ENCODE measurements at regions not wholly inside any gene's neighbourhood (a gene's known extent, or its start where the extent isn't known, plus 50 kb on each side); places are given as distances from the start of the nearest gene placed in this dataset.
A peak's percentile ranks its signal among the peaks of the same experiment; 100 is the strongest.

DNA sequence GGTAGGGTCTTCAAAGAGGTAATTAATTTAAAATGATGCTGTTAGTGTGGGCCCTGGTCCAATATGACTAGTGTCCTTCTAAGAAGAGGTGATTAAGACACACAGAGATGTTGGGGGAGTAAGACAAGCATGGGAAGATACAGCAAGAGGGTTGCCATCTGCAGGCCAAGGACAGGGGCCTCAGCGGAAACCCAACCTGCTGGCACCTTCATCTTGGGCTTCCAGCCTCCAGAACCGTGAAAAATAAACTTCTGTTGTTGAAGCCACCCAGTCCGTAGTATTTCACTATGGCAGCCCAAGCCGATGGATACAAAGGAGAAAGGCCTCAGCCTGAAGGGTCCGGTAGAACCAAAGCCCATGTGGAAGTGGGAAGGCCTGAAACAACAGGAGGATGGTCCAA, 161.7 kb upstream of the UBE2E1 start:
- no peak for DNase-seq

DNA sequence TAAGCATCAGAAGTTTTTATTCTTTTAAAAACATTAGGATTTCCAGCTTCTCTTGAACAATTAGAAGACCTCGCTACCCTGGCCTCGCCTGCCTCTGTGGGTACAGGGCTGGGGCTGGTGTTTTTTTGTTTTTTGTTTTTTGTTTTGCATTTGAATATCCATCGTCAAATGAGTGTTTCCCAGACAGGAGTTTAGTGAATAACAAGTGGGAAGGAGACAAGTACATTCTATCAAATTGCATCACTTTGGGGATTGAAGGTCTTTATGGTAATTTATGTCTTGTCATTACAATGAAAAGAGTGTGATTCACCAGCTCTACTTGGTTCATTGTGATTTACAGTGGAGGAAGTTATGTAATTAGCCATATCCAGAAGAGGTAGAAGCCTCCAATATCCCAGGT, 161.1 kb upstream of the UBE2E1 start:
- DNase-seq: peak in 1 of 3 donors; percentile 26

DNA sequence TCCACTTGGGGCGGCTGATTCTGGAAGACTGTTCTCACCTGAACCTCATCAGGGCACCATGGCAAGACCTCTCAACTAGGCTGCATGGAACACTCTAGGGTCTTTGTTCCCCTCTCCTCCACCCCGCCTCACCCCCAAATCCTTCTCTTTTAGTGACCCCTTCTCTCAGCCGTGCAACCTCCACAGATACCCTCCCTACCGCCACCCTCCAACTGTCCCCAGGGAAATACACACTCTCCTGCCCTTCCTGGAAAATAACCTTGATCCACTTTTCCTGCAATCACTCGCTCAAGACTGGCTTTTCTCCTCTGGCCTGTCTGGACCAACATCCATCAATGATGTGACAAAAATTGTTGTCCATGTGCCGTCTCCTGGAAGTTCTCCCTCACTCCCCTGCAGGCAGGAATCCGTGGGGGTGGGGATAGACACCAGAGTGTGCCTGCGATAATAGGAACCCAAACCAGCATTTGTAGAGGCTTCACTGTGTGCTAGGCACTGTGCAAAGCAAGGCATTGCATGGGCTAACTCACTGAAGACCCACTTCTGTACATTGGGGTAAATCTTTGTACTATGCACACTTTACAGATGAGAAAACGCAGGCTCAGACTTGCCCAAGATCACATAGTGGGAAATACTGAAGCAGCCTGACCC, 160.1 kb upstream of the UBE2E1 start:
- DNase-seq: no peak

DNA sequence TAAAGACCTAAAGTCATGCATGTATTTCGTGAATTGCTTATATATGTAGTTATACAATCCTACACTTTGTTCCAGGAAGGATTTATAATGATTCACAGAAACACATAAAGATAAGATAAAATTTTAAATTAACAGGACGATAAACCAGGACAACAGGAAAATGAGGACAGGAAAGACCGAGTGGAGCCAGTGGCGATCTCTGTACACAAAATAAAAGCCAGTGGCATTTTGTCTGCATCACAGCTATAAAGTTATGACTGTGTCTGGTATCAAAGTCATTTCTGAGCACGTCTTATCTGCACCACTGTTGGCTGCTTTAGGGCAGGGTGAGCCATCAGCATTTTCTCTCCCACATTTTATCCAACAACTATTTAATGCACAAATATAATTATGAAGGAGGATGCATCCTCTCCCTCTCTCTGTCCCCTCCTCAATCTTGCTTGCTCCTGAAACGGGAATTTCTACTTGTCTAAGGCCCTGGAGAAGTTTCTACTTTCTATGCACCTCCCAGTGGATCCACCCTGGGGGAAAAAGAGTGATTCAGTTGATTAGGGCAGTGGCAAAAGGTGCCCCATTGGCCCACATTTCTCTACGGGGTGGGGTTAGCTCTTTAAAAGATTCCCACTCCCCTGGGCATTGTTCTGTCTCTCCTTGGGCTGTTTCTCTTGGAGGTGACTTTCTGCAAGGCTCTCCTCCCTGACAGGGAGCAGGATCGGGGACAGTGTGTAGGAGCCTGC, 159.4 kb upstream of the UBE2E1 start:
- DNase-seq: no peak

DNA sequence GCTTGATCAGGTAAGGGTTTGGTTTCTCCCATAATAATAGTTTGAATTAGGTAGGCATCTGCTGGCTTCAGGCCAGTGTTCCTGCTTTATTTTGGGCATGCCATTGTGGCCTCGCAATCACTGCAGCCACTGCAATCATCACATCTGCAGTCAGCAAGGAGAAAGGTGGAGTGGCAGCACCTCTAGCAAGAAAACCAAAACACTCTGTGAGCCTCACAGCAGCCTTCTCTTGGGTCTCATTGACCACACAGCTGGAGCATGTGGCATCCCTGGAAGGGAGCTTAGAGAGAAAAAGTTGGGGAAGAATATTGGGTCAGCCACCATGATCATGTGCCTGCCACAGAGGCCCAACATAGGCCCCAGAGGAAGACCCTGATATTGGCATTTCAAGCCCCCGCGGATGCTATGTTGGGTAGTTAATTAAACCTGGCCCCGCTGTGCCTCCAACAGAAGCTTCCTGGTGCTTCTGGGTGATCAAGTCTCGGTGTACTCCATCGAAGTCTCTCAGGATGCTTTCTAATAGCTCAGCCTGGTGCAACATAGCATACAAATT, 158.0 kb upstream of the UBE2E1 start:
- no peak for DNase-seq

DNA sequence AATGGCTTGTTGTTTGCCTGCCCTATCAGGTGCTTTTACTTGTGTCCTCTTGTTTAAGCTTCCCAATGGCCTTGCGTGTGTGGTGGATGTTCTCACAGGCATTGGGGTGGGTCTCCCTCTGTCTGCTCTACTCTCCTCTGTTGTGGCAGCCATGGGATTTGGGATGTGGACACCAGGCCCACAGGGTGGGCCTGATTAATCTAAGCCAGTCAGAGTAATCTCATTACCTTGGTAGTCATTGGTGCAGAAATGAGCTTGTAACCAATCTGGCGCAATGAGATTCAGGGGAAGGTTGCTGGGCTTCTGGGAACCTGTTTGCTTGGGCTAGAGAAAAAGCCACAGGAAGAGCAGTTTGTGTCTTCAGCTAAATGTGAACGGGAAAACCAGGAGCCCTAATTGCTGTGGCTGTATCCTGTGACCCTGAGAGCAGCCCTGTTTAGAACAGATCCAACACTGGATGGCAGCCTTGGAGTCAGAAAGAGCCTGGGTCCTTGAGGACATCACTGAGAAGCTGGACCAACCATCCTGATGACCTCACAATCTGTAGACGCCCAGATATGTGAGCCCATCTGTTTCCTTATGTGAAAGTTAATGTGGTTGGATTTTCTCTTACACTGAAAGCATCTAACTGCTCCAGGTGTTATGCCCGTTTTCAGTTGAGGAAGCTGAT, 157.3 kb upstream of the UBE2E1 start:
- peak; percentile 37 to 45 (median 43) for DNase-seq

DNA sequence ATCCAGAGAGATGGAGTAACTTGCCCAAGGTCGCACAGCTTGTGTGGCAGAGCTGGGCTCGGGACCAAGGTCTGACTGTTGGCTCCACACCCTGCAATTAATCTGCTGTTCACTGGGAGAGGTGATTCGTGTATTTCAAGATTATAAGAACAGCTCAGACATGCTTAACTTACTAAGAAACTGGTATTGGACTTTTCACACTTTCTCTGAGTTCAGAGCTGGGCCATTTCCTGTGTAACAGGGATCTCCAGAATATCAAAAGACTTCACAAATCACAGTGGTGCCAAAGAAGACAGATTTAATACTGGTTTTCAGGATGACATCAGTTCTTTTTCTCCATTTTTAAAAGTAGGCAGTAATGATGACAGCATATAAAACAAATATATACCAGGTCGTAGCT, 156.8 kb upstream of the UBE2E1 start:
- DNase-seq: peak; percentile 20 to 68 (median 57)

DNA sequence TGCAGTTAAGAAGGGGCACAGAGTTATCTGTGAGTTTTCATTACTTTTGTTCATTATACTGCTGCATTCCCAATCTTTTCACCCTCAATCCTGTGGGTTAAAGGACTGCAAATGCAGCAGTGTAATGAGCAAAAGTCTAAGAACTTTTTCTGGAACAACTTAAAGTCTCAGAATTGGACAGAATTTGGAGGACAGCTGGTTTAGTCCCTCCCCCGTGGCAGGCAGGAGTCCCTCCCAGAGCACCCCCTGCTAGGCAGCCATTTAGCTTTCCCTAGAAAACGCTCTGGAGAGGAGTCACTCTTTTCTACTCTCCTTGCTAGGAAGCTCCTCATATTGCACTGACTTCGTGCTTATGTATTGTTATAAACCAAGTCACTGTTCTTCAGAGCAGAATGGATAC, 156.3 kb upstream of the UBE2E1 start:
- DNase-seq: no peak

DNA sequence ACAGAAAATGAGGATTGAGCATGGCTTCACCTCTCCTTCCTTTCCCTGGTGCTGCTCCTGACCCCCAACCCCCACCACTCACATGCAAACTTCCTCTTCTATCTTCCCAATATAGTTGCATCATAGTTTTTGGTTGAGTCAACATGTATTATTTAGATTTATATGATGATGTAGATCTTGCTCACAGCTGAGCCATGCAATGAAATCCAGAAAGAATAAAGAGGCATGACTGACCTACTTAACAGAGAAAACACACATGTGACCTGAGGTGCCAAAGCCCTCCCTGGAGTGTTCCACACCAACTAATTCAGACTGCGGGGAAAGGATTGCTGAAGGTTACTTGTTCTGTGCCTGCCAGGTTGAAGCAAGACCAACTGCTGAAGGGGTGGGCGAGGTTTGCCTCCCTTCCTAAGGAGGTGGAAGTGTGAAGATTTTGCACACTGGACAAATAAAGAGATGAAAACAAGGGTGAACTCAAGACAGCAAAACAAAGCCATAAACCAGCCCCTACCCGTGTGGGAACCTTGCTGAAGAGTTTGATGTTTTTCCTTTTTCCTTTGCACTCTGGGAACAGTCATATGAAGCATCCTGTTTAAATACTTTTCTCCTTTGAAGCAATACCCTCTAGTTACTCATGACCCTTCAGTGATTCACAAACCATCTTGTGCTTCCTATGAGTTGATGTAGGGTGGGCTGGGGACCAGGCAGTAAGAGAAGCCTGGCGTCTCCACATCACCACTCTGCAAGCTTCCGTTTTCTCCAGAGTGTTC, 155.2 kb upstream of the UBE2E1 start:
- DNase-seq: peak; percentile 72 to 94 (median 91)

DNA sequence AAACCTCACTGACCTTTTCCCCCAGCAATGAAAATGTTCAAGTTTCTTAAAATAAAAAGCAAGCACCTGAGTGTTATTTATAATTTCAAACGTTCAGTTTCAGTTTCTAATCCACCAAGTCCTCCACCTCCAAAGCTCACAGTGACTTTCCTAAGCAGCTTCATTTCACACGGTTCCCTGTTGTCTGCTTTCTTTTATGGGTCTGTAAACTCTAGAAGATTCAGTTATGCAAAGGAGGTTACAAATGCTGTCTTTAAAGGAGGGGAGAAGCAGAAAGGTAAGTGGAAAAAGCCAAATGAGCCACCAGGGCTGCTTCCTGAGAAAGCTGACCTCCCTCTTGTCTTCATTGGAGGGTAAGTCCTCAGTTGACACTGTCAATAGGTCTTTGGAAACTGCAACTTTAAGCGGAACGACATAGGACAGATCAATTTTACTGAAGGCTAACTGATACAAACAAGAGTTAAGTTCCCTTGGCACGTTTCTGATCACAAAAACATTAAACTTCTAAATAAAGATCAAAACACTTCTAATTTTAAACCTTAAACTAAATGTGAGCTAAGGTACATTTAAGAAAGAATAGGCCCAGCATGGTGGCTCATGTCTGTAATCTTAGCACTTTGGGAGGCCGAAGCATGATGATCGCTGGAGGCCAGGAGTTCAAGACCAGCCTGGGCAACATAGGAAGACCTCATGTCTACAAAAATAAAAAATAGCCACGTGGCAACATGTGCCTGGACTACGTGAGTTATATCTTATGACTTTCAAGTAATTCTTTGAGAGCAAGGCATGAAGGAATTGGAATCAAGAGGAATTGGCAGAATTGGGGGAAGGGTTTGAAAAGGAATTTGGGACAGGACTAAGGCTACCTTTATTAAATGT, 151.9 kb upstream of the UBE2E1 start:
- no peak for DNase-seq

DNA sequence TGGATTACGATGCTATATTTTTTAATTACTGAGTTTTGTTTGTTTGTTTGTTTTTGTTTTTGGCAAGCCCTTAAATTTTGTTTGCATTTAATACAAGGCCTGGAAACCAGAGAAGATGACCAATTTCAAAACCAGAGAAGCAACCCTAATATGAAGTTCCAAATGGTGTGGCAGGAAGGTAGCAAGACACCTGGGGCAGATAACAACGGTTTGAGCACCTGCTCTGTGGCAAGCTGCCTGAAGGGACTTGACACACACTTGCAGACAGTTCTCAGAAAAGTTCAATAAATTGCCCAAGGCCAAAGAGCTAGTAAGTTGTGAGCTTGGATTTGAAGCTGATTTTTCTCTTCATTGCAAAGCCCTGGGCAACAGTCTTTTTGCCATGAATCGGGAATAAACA, 151.2 kb upstream of the UBE2E1 start:
- DNase-seq: no peak

DNA sequence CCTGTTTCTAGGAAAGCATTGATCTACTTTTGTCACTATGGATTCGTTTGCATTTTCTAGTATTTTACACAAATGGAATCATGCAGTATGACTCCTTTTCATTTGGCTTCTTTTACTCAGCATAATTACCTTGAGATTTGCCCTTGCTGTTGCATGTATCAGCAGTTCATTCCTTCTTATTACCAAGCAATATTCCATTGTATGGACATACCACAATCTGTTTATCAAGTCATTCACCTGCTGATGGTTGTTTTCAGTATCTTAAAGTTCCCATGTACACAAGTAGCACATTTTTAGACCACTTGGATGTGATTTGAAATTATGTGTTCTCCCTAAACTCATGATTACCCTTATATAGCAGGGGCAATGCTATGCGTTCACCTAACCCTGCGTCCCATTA, 150.0 kb upstream of the UBE2E1 start:
- DNase-seq: no peak

DNA sequence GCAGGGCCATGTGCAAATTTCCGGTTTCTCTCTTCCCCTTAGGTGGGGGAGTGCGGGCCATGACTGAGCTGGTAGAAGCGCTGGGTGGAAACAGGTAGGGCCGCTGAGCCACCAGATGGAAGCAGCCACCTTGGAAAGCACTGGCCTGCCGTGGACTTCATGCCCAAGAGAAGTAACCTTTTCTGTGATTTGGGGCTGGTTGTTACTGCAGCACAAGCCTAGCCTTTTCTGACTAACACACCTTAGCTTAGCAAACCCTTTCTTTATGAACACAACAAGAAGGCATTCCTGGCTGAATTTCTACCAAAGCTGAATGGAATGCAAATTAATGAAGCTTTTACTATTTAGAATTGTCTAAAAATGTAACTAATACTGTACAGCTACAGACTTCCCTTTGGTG, 149.6 kb upstream of the UBE2E1 start:
- DNase-seq: no peak

DNA sequence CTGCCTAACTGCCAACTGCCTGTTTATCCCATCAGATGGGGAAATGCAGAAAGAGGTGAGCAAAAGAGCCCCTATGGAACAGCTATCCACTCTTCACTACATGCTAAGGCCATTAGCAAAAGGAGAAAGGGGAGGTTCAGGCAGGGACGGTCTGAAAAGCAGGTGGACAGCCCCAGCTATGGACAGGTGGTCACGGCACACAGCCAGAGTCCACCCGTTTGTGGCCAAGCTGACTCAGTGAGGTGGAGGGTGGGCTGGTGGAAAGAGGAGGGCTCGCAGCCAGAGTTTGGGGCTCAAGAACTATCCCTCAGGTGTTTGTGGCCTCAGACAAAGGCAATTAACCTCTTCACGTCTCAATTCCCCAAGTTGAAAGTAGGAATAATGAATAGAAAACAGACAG, 148.9 kb upstream of the UBE2E1 start:
- no peak for DNase-seq

DNA sequence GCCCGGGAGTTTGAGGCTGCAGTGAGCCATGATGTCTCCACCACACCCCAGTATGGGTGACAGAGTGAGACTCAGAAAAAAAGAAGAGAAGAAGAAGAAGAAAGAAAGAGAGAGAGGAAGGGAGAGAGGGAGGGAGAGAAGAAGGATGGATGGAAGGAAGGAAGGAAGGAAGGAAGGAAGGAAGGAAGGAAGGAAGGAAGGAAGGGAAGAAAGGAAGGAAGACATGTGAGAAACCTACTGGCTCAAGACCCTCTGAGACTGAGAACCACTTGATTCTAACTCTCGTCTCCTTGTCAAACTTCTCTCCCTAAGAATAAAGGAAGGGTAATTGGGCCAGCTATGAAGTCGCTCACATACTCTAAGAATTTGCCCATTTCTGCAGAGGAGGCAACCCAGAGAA, 148.1 kb upstream of the UBE2E1 start:
- DNase-seq: no peak

DNA sequence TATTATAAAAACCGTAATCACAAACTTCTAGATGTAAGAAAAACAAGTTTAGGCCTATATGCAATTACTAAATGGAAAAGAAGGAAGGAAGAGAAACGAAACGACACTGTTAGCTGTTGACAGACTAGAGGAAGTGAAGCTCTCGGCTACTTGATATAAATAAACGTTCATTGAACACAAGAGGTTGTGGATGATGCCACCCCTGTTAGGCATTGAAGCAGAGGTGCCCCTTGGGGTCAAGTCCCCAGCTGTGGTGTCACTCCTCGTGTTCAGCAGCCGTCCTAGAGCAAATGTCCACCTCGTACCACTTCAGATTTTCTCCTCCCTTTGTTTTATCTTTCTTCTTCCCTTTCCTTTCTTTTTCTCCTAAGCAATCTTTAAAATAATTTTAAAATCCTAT, 146.5 kb upstream of the UBE2E1 start:
- DNase-seq: peak; percentile 59 to 71 (median 71)

DNA sequence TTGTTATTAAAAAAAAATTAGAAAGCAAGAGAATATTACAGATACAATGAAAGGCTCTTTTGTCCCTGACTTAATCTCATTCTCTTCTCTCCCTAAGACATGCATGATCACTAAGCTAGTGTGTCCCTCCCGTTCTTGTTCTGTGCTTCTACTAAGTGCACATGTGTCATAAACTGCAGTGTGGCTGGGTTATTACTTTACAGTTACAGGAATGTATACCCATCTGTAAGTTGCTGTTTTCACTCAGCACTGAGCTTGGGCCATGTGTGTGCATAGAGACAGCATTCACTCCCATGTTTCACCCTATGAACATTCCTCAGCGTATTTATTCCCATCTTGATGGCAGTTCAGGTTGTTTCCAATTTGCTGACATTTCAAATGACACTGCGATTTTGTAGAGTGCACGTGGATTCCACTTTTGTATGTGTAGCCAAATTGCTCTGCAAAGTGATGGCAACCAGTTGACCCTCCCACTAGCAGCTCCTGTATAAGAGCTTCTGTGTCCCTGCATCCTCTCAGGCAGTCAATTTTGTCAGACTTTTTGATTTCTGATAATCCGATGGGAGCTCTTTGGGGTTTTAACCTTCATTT, 145.8 kb upstream of the UBE2E1 start:
- DNase-seq: no peak

DNA sequence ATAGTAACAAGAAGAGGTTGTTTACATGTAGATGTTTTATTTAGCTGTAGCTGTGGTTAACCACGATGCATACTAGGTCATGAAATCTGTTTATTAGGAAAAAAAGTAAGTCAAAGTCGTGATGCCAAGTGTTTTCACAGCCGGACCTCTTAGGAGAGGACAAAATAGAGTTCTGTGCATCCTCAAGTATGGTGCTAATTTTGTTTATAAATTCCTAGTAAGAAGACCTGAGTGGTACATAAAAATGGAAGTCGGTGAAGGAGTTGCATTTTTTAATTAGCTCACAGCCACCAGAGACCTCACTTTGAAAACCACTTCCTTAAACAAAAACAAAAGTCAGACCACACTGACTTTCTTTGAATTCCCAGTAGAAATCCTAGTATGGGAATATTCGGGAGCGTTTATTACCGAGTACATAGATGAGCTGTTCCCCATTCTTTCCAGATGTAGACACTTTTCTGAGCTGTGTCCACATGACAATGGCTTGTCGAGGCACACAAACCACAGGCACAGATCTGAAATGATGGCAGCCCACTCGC, 143.6 kb upstream of the UBE2E1 start:
- no peak for DNase-seq

DNA sequence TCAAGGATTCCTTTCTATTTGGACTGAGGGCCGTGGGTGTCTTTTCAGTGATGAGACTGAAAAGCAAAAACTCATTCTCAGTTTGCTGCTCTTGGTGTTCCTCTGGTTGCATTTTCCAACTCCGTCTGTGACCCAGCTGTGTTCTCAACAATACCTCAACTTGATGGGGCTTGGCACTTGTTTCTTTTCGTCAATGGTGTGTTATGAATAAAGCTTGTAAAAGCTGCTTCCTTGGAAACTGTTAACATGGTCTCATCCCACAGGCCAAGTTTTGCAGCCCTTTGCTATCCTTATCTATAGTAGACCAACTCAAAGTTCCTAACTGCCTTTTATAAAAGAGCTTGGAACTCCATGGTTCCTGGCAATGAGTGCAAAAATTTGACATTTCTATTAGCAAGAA, 142.5 kb upstream of the UBE2E1 start:
- DNase-seq: no peak

DNA sequence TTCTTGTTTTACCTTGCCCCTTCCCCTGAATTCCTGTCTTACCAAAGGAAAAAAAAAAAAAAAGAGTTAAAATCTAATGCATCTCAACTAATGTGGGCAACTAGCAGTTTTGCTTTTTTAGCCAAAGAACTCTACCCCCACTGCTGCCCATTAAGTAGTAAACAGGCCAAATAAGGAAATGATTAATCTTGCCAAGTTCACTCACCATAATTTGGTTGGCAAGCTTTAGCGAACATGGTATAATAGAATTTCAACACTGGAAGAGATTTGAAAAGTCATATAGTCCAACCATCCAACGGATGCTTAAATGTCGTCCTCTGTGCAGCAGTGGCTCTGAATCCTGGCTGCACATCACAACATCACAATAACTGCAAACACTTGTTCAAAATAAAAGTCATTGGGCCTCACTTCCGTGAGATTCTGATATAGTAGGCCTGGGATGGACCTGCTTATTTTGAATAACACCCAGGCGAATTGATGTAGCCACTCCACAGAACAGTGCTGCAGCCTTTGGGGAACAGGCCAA, 142.0 kb upstream of the UBE2E1 start:
- DNase-seq: no peak

DNA sequence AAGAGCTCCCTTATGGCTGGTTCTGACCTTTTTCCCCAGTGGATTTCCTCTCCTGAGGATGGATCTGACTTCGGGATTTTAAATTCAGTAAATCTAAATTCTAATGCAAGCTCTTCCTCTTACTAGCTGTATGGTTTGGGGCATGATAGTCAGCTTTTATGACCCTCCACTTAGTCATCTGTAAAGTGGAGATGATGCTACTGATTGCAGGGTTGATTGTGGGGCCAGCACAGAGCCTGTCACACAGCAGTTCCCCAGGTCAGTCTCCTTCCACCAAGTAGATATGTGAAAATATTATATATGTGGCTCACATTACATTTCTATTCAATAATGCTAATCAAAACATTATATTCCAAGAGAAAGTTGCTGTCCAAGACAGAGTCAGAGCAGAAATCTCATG, 141.3 kb upstream of the UBE2E1 start:
- DNase-seq: peak in 2 of 3 donors; percentile 21 to 33

Data from suppressor macrophage treated with lipopolysaccharide for 1 hour (primary cell).